HG02973 (cell line): ENCODE measurements at regions not wholly inside any gene's neighbourhood (a gene's known extent, or its start where the extent isn't known, plus 50 kb on each side); places are given as distances from the start of the nearest gene placed in this dataset.
A peak's percentile ranks its signal among the peaks of the same experiment; 100 is the strongest.

Source experiments
- ATAC-seq: cut with Tn5 transposase; IDR thresholded peaks from one replicate; pipeline ENCODE4 v1.9.1; 2021; ENCODE audit warnings: moderate library complexity; ENCODE audit not compliant: unreplicated experiment

DNA sequence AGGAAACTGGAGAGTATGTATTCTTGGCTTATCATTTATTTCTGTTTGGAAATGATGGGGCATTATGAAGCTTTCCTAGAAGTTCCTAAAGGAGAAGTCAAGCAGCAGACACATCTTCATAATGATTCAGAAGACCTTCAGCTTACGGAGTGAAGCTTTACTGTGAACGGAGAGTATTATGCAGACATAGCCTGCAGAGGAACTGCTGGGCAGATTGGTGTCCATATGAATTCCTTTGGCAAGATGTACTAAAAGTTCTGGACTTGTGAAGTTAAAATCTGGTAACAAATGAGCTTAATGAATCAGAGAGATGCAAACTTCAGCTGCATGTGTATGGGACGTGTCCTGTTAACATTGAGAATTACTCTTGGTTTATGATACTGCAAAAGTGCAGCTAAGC is 60.1 kb downstream of the NABP1 start:
- ATAC-seq = no peak

DNA sequence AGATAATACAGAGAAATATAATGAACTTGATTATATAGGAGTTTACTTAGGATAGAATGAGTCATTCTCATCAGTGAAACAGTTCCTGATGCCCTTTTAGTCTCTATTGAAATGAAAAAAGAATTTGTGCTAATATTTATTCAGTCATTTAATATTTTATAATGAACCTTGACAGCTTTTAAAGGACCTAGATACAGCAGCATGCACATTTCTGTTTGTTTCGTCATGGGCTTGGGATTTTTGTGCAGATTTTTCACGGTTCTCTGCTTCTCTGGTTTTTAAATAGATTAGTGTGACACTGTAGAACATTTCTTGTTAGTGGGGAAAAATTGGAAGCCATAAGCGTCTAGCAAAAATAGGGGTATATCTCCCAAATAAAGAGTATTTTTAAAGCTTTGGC is 60.7 kb downstream of the NABP1 start:
- ATAC-seq = no peak

GRCh38 chr2:191739194-191739593 is 61.3 kb downstream of the NABP1 start:
- no peak for ATAC-seq

DNA sequence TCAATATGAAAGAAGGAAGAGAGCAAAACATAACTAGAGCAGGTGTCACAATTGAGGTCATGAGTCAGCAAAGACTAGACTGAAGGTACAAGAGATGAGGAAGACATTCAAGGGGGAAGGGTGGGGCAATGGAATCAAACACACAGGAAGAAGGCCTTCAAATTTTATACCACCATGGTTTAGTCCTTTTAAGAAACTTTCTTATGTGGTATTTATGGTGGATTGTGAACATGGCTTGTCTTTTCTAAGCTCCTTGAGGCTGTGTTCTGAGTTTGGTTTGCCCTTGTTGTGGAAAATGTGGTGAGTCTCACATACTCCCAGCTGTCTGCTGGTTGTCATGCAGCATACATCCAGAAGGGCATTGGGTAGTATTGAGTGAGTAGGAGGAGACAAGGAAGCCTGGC is 62.1 kb downstream of the NABP1 start:
- peak; percentile 95 for ATAC-seq

- ATAC-seq = no peak
Measured at GRCh38 chr2:191740759-191741158, 62.8 kb downstream of the NABP1 start.

DNA sequence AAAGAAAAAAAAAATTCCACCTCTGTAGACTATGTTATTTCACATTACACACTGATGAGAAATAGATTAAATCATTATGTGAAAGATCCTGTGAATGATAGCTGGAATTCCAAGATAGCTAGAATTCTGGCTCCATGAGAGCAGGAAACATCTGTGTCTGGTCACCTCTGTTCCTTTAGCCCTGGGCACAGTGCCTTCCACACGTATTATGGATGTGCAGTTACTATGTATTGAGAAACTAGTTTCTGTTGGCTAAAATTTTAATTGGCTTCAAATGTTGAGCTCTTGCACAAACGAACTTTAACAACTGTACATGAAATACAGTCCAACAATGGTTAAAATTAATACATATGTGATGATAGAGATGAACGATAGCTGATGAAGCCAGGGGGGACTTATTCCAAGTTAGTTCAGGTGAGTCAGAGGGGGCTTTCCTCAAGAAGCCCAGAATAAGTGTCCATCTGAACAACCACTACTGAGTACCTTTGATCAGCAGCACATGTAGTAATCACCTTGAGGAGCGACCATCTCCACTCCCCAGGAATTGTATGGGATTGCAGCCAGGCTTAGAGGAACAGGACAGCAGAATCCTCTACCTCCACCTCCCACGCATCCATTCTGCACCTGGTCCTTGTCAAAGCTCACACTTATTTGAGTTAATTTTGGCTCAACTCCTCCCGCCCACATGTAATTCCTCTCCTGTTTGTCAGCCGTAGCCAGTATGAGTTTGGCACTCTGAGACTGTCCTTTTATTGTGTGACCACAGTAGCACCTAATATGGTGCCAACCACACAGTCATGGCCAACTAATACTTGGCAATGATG is 68.6 kb downstream of the NABP1 start:
- ATAC-seq = no peak

GRCh38 chr2:191747170-191747530 is 69.2 kb downstream of the NABP1 start:
- ATAC-seq = no peak

DNA sequence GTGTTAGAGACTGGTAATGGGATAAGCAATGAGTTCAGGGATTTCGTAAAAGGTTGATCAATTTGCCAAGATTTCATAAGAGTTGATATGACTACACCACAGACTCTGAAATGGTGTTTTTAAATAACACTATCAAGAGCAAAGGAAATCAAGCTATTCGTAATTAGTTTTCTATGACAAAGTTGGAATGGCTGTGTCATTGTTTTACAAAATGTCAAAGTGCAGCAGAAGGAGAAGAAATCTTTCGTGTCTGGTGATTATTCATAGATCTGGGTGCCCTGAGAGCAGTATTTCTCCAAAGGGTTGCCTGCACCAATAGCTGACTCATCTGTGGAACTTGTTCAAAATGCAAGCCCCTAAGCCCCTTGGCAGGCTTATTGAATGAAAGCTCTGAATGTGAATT is 70.1 kb downstream of the NABP1 start:
- no peak for ATAC-seq

DNA sequence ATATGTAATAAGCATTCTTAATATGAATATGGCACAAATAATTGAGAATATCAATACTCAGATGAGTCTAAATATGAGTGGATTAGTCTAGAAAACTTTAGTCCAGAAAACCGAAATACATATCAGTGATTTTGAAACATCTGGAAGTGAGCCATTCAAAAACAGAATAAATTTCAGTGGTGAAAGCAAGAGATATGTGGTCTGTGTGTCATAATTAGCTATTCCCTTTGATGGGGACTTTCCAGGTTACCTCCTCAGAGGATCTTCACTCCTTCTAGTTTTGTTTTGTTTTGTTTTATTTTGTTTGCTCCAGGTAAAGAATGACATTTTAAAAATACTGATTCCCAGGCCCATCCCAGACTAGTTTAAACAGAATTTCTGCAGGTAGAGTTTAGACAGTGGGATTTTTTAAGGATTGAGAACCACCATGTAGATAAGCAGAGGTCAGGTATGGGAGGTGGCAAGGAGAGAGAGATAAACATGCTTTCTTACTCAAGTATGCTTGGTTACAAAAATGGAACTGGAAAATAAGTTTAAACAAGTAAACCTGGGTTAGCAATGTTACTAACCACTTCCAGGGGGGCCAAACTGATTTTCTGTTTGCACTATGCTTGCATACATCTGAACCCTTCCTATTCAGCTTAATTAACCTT is 70.7 kb downstream of the NABP1 start:
- ATAC-seq = peak; percentile 82

- ATAC-seq = no peak
Measured at GRCh38 chr2:191749181-191749540, 71.2 kb downstream of the NABP1 start.

DNA sequence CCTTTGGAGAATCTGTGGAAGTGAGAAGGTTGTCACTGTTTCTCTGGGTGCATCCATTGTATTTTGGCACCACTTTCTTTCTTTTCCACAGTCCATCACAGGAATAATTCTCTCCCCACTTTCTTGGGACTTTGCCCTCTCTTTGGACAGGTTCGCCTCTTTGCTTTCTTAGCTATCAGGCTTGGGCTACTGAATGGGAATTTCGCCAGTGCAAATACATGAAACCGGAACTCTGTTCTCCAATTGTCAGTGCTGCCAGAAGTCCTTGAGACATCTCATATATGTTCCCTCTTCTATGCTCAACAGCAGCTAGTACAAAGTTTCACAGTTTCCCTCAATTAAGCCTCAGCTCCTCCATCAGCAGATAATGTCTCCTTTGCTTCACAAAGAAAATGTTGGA is 76.2 kb downstream of the NABP1 start:
- ATAC-seq = no peak

- no peak for ATAC-seq
Measured at GRCh38 chr2:191756761-191757160, 78.8 kb downstream of the NABP1 start.

DNA sequence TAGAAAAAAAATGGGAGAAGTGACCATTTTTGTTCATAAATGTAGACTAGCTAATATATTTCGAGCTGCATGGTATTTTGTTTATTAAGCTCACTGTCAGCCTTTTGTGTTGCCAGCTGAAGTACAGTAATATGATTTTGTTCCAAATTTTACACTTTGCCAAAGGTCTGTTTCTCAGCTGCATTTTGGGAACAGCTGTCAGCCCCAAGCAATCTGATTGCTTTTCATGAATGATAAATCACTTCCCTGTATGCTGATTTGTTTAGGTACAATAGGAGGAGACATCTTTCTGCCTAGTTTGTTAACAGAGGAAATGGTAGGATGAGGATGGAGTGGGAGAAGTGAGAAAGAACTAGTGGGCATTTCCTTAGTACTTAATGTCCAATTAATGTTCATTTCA is 79.3 kb downstream of the NABP1 start:
- ATAC-seq = no peak

DNA sequence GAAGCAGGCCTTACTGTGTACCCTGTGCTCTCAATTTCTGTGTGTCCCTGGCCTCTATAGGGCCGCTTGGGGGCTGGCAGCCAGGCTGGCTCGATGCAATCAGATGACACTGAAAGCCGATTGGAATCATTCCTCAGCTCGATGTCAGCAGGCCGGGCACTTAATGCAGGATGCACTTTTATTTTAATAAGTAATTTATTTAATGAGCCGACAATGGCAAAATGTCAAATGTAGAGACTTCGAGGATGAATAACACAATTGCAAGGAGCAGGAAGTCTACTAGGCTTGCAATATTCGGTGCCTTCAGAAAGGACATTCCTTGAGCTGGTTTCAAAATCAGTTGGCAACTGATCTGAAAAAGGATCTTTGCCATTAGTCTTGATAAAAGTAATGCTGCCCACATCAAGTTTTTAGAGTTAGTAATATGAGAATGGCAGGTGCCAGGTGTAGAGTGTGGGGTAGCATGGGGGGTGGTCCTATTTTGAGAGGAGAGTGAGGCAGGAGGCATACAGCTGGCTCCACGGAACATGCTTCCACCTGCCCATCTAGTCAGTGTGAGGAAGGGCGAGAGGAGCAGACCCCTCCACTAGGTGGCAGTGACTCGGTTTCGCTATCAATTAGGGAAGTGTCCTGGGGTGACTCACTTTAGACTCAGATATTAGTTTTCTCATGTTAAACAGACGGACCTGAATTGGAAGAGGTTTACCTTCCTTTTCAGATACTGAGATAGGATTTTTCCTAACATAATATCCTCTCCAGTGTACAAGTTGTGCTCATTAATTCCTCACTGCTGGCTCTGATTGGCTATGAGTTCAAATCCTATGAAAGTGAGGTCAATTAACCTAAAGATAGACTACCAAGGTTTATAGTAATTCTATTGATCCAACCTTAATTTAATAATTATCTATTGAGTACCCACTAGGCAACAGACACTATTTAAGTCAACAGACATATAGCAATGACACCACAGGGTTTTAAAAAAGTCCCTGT is 80.9 kb downstream of the NABP1 start:
- peak; percentile 100 for ATAC-seq

- no peak for ATAC-seq
Measured at GRCh38 chr2:191759680-191760079, 81.7 kb downstream of the NABP1 start.

- no peak for ATAC-seq
Measured at GRCh38 chr2:191760655-191761262, 82.8 kb downstream of the NABP1 start.

- ATAC-seq = no peak
Measured at GRCh38 chr2:191773136-191773535, 73.8 kb downstream of the CAVIN2 start.

DNA sequence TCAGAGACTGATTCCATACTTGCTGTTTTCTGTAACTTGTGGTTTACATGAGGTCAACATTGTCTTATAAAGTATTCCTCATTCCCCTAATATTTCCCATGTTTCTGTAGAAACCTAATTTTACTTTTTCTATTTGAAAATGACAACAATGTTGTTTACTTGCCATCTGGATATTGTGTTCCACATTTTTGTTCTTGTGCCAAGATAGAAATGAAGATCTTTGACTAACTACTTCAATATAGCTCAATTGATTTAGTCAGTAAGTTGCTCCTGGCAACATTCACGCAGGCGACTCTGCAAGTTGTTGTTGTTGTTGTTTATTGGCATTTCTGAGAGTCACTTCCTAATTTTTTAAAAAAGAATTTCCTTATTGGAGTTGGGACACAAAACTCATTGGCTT is 69.5 kb downstream of the CAVIN2 start:
- no peak for ATAC-seq

DNA sequence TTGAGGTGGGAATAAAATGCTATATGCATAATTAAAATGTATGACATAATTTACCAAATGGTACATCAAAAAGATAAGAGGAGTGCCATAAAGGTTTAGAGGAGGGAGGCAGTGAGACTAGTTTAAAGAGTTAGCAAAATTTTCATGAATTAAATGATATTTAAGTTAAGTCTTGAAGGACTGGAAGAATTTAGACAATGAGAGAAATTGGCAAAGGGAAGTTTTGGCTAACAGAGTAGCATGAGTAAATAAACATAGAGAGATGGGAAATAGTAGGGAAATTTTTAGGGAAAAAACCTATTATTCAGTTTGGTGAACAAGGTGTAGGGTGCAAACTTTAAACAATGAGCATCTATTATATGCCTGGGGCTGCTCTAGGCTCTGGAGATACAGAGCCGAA is 68.8 kb downstream of the CAVIN2 start:
- ATAC-seq = no peak

GRCh38 chr2:191782351-191782750 is 64.5 kb downstream of the CAVIN2 start:
- ATAC-seq = no peak

GRCh38 chr2:191783416-191783815 is 63.5 kb downstream of the CAVIN2 start:
- peak; percentile 68 for ATAC-seq
